Activated CD4-positive, alpha-beta T cell treated with anti-CD3 and anti-CD28 coated beads, Interleukin-2, amount 50 U/mL, for 48 hours (primary cell): ENCODE measurements at regions not wholly inside any gene's neighbourhood (a gene's known extent, or its start where the extent isn't known, plus 50 kb on each side); places are given as distances from the start of the nearest gene placed in this dataset.

Experiments used
- DNase-seq, 2 experiments: peaks; one replicate each; pipeline ENCODE4 v3.0.0-alpha.2; 2020

DNA sequence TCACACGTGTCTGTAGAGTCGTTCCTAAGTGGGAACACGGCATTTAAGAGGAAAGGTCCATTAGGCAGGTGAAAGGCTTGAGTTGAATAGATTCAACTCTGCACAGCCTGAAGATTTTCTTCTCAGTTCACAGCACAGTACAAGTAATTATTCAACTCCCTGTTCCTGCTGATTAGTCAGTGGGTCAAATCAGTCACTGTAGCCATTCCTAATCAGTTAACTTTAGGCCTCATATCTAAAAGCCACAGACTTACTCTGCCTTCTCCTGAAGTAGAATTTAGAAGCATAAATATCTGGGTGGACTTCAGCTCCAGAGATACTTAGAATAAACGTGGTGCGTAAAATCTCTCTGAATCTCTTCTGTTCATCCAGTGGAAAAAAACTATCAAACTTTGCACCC is 872.4 kb downstream of the C6orf118 start:
- DNase-seq = no peak

- no peak for DNase-seq
Measured at GRCh38 chr6:164427728-164428402, 881.5 kb downstream of the C6orf118 start.

GRCh38 chr6:164424489-164424888 is 884.9 kb downstream of the C6orf118 start:
- DNase-seq = no peak

DNA sequence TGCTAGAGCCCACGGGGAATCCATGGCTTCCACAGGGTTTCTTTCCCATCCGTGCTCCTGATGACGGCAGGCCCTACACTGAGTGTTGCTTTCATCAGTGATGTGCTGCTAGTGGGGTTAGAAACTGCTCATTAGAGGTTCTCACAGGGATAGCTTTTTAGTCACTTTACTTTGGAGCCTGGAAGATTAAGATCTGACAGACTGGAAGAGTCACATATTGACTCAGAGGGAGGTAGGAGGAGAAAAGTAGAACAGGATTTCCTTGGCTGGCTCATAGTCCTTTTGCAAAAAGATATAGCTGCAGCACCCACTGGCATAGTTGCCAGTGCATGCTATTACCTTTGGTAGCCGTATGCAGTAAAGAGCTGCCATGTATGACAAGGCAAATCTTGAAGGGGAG is 890.3 kb downstream of the C6orf118 start:
- DNase-seq = no peak

DNA sequence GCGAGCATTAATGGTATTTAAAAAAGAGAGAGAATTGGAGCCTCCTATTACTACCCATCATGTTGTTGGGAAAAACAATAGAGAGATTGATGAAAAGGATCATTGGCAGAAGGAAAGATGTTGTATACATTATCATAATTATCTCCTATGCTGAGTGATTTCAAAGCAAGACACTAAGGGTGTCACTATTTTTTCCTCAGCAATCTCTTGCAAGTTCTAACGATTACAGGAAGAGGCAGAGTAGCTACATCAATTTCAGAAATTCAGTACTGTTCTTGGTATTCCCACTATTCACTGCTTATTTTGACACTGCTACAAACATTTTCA is 891.2 kb downstream of the C6orf118 start:
- no peak for DNase-seq

DNA sequence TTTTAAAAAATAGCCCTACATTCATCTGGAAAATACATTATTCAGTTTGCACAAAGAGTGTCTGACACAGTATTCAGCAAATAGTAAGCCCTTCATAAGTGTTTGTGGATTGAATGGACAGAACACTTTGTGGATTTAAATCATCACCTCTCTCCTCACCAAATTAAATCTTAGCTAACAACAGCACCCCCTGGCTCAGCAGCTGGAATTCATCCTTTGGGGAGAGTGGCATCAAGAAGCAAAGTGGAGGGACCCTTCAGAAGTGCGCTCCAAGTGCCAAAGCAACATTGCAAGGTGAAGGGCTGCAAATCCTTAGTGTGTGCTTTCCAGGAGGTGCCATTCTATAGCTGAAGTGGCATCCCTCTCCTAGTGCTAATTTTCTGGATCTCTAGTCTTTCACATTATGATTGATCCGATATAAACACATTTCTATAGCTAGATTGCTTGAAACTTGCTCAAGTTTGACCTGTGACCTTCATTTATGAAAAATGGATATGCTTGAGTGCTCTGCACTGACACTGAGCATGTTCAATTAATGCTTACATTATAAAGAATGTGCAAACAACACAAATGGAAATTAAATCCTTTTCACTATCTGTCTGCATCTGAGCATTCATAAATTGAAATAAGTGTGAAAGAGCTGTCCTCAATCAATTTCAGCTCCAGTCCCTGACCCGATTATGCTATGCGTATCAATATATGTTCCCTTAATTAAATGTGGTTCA is 891.7 kb downstream of the C6orf118 start:
- DNase-seq = no peak

DNA sequence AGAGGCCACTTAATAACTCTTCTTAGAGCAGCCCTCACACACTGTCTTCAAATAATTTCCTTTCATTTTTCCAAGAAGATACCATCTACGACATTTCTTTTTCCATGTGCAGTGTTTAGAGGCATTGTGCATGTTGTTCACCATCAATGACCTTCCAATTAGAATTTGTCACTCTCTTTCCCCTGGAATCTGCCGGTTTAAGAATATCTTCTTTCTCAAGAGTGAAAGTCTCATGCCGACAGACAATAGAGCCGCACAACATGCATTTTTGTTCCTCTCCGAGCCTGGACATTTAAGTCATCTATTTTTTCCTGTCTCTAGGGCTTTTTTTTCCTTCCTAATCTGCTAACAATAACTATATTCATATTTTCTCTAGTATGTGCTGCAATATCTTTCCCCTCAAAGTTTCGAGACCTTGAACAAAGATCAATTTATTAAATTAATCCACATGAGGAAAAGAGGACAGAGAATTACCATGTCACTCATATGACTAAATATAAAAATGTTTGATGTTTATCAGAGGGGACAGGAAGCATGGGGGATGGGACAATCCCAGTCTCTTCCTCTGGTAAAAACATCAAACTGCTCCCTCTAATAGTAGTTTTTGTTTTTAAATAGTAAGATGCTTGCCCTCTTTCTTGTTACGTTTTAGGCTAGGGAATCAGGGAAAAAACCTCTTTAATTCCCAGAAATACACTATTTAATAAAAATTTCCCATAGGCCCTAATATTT is 893.4 kb downstream of the C6orf118 start:
- DNase-seq = no peak

GRCh38 chr6:164414695-164415094 is 894.7 kb downstream of the C6orf118 start:
- no peak for DNase-seq

GRCh38 chr6:164412566-164412965 is 896.8 kb downstream of the C6orf118 start:
- DNase-seq = no peak

GRCh38 chr6:164410017-164410416 is 899.4 kb downstream of the C6orf118 start:
- DNase-seq = no peak

- DNase-seq = no peak
Measured at GRCh38 chr6:164409309-164410009, 899.9 kb downstream of the C6orf118 start.

DNA sequence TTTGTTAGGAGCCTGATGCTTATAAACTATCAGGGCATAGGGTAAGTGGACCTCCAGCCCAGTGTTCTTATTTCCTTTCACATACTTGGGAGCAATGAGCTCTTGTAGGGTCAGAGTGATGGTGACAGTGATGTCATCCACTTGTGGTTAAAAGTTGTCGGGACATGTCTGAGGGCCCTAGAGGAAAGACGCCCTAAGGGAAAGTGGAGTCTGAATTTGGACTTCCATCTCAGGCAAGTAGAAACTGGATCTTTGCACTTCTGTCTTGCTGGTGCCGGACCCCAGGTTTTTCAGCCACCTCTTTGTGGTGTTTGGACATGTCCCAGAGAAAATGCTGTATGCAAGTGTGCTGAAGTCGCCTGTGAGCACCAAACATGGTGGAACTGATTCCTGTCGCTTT is 900.5 kb downstream of the C6orf118 start:
- no peak for DNase-seq

DNA sequence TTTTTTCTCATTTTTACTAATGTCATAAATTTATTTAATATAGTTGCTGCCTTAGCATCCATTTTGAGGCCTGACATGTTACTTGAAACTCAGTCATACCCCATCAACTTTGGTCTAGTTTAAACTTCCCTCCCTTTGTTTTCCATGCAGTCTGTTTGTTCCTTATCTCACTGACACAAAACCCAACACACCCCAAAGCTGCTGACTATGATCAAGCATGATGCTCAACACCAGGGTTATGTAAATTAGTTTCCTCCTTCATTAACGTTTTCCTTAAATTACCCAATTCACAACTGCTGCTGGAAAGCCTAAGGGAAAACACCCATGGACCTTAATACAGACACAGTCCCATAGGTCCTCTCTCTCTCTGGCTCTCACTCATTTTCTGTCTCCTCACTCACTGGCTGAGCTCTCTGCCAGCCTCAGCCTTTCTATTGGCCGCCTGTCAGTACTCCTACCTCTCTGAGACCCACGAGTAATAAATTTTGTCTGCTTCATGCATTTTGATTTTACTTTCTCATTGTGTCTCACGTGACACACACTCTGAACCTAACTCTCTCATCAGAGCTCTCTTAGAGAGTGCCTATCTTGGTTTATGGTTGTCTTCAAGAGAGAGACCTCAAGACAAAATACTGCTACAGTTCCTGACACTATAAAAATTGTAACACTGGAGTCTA is 904.5 kb downstream of the C6orf118 start:
- DNase-seq = no peak

GRCh38 chr6:164401871-164402270 is 907.5 kb downstream of the C6orf118 start:
- no peak for DNase-seq

DNA sequence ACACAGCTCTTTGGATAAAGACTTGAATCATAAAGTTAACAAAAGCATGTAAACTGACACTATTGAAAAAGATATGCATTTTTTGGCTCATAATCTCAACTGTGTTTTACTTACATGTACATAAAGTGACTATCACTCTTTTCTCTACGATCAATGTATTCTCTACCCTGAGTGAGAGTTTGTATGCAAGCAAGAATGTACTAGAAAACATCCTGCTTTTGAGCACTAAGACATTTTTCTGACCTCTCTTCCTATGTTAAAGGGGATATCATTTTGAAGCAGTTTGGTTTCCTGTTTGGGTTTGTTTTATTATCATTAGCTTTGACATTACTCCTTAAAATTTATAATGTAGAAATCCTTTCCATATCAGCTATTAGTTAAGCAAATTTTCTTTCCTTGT is 910.8 kb downstream of the C6orf118 start:
- no peak for DNase-seq

DNA sequence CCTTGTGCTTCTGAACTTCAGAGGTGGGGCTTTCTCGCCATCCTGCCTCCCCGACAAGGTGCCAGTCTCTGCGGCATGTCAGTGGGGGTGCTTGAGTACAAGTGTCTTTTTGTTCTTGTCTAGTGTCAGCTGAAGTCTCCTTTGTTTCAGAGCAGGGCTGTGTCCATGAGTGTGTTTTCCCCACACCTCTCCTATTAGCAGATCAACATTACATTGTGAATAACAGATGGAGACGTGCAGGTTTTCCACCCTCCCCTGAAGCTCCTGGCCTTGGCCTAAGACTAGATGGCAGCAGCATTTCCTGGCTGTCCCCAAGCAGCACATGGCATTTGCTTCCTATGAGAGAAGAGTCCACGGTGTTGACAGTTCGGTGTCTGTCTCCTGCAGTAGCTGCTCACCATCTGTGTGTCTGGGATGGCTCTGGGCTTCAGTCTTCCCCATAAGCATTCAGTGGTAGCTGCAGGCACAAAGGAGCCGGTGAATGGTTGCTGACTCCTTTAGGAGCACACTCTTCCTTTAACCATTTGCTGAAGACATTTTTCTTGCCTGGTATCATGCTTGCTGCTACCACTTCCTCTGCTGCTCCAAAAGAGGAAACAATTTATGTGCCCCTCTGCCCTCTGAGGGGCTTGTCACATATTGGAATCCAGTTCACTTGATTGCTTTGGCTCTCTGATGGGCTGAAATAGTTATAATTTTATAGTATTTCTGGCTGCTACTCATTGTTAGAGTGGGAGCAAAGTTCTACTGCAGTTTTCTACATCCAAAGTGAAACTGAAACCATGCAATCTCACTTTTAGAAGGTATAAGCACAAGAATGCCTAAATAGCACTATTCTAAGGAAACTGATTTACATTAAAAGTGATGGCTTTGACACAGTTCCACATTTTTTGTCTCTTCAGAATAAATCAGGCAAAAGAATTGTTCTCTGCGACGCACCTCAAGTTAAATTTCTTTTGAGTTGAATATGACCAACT is 913.0 kb downstream of the C6orf118 start:
- DNase-seq = no peak

- DNase-seq = no peak
Measured at GRCh38 chr6:164379795-164380194, 929.6 kb downstream of the C6orf118 start.

DNA sequence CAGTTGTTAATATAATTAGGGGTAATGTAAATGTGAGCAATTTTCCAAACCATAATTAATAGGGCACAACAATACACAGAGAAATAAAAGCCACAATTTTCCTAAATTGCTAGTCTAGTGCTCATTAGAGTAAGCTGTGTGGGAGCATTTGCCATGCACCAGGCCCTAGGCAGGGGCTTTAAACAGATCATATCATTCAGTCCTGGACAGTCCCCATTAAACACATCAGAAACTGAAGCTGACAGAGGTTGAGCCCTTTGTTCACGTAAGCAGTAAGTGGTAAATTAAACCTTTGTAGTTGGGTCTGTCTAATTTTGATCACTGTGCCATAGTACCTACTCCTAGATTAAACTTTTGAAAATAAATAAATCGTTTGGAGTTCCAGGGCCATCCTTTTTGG is 931.1 kb downstream of the C6orf118 start:
- DNase-seq = no peak

GRCh38 chr6:164377348-164377918 is 932.0 kb downstream of the C6orf118 start:
- DNase-seq = no peak

DNA sequence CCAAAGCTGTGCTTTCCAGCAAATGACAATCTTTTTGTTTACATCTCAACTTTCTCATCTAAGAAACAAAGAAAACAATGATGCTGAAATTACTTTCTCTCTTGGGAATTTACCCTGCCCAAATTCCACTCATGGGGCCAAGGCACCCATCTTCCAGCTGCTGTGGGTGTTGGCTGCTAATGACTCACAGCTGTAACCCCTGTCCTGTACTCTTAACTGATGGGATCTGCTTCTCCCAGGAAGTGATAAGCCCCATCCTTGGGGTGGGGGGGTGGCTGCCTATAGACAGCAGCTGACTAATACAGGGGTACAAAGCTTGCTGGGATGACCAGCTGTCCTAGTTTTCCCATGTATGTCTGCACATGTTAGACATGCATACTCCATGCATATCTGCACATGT is 938.6 kb downstream of the C6orf118 start:
- no peak for DNase-seq

- DNase-seq = no peak
Measured at GRCh38 chr6:164359441-164359840, 944.9 kb downstream of the QKI start.
